OCI-LY7 (cell line): ENCODE measurements at regions not wholly inside any gene's neighbourhood (a gene's known extent, or its start where the extent isn't known, plus 50 kb on each side); places are given as distances from the start of the nearest gene placed in this dataset.

Experiments used
- BruUV-seq: library from RNA; stranded (reverse); fragments of 400-500 nt; replicated peaks from 2 replicates; lab custom pipeline; 2021; lab: Mats Ljungman, UMichigan
- CTCF ChIA-PET: fragments of 300-600 bp; sonication (Branson Sonifier 250); formaldehyde crosslinking; loops from one replicate; lab custom pipeline; 2022; ENCODE audit warnings: antibody characterized with exemption; ENCODE audit not compliant: unreplicated experiment; lab: Charles Lee
- POLR2A ChIA-PET: fragments of 300-600 bp; sonication (Branson Sonifier 250); formaldehyde crosslinking; loops from one replicate; lab custom pipeline; 2022; ENCODE audit warnings: antibody characterized with exemption; lab: Charles Lee
- DNase-seq: peaks from one replicate; pipeline ENCODE4 v3.0.0-alpha.2; 2015; ENCODE audit warnings: low spot score
- H2AFZ ChIP-seq: fragments of 200-600 bp; sonication (generic), shearing (Covaris generic); 2 replicates; pipeline ENCODE4 v1.6.1; 2014; ENCODE audit warnings: mild to moderate bottlenecking, antibody characterized with exemption, low read length, moderate library complexity
- H3K27ac ChIP-seq: fragments of 200-600 bp; sonication (generic); 2 replicates; pipeline ENCODE4 v1.5.1; 2014; ENCODE audit warnings: mixed run types, low read depth, mild to moderate bottlenecking, moderate library complexity, low read length, inconsistent platforms; ENCODE audit not compliant: poor library complexity, severe bottlenecking
- H3K36me3 ChIP-seq: fragments of 200-600 bp; sonication (generic); 2 replicates; pipeline ENCODE4 v1.6.1; 2014; ENCODE audit warnings: mild to moderate bottlenecking, antibody characterized with exemption, low read length, moderate library complexity, mixed read lengths; ENCODE audit not compliant: insufficient read depth
- H3K4me1 ChIP-seq: fragments of 200-600 bp; sonication (generic); 2 replicates; pipeline ENCODE4 v1.5.1; 2014; ENCODE audit warnings: mild to moderate bottlenecking, low read length; ENCODE audit not compliant: insufficient read depth, poor library complexity, severe bottlenecking
- H3K4me2 ChIP-seq: fragments of 200-600 bp; sonication (generic); 2 replicates; pipeline ENCODE4 v1.6.1; 2014; ENCODE audit warnings: mild to moderate bottlenecking, low read length
- H3K4me3 ChIP-seq: fragments of 200-600 bp; sonication (generic); 2 replicates; pipeline ENCODE4 v1.5.1; 2014; ENCODE audit warnings: mild to moderate bottlenecking, low read depth, low read length; ENCODE audit not compliant: poor library complexity, severe bottlenecking
- H3K79me2 ChIP-seq: fragments of 200-600 bp; sonication (generic); 2 replicates; pipeline ENCODE4 v1.6.1; 2016; ENCODE audit warnings: low read depth, mild to moderate bottlenecking, low read length, moderate library complexity, mixed read lengths; ENCODE audit not compliant: insufficient read depth
- H3K9me2 ChIP-seq: fragments of 200-600 bp; sonication (generic); 2 replicates; pipeline ENCODE4 v1.6.1; 2016; ENCODE audit warnings: mild to moderate bottlenecking, low read length, mixed read lengths; ENCODE audit not compliant: insufficient read depth
- H3K9me3 ChIP-seq: fragments of 200-600 bp; sonication (generic); 2 replicates; pipeline ENCODE4 v1.6.1; 2014; ENCODE audit warnings: mild to moderate bottlenecking, mixed run types, low read length, mixed read lengths
- H4K20me1 ChIP-seq: fragments of 200-600 bp; sonication (generic); 2 replicates; pipeline ENCODE4 v1.6.1; 2014; ENCODE audit warnings: mild to moderate bottlenecking, antibody characterized with exemption, low read length, moderate library complexity, mixed read lengths; ENCODE audit not compliant: insufficient read depth
- EZH2phosphoT487 ChIP-seq: fragments of 200-600 bp; sonication (generic); IDR thresholded peaks from 2 replicates; pipeline ENCODE4 v1.6.1; 2018; ENCODE audit warnings: low read depth, borderline replicate concordance, mild to moderate bottlenecking, mixed run types, antibody characterized with exemption, low read length, moderate library complexity, mixed read lengths
- intact Hi-C: fragments of 100-400 bp; cut with micrococcal nuclease; formaldehyde crosslinking; loops from one replicate; pipeline ENCODE4 v1.10.0; 2022; ENCODE audit not compliant: unreplicated experiment
- TF ChIP-seq, protein P1 (sequence below): fragments of 200-600 bp; sonication (generic); conservative IDR thresholded peaks from 2 replicates; pipeline ENCODE4 v1.5.1; 2014; ENCODE audit warnings: mild to moderate bottlenecking, antibody characterized with exemption, low read length, moderate library complexity, mixed read lengths

DNA sequence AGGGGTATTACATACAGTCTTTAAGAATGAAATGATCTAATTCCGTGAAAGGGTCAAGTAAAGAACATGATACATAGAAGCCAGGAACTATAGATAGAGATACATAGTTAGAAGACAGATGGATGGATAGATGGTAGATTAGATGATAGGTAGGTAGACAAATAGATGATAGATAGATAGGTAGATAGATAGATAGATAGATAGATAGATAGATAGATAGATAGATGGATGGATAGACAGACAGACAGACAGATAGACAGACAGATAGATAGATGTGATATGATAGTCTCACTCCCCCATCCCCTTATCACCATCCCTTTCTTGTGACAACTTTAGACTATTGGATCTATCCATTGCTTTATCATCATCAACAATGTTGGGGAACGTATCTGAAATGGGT, 448.2 kb downstream of the METTL4 start:
- POLR2A ChIA-PET: no interaction called here
- CTCF ChIA-PET: no interaction called here
- H3K79me2 ChIP-seq: no peaks in the 10 kb centered on the region
- no peak overlapping the region for H3K4me2 ChIP-seq
- H4K20me1 ChIP-seq: no peaks in the 10 kb centered on the region
- no peak for DNase-seq
- H2AFZ ChIP-seq: no peak overlapping the region
- no peak overlapping the region for H3K27ac ChIP-seq
- no peaks in the 10 kb centered on the region for H3K9me2 ChIP-seq
- H3K9me3 ChIP-seq: no peaks in the 10 kb centered on the region
- TF ChIP-seq, protein P1, sequence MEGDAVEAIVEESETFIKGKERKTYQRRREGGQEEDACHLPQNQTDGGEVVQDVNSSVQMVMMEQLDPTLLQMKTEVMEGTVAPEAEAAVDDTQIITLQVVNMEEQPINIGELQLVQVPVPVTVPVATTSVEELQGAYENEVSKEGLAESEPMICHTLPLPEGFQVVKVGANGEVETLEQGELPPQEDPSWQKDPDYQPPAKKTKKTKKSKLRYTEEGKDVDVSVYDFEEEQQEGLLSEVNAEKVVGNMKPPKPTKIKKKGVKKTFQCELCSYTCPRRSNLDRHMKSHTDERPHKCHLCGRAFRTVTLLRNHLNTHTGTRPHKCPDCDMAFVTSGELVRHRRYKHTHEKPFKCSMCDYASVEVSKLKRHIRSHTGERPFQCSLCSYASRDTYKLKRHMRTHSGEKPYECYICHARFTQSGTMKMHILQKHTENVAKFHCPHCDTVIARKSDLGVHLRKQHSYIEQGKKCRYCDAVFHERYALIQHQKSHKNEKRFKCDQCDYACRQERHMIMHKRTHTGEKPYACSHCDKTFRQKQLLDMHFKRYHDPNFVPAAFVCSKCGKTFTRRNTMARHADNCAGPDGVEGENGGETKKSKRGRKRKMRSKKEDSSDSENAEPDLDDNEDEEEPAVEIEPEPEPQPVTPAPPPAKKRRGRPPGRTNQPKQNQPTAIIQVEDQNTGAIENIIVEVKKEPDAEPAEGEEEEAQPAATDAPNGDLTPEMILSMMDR: no peak
- no peak for TF ChIP-seq EZH2phosphoT487
- H3K4me1 ChIP-seq: no peaks in the 10 kb centered on the region
- no TSS peak for BruUV-seq
- no peak overlapping the region for H3K4me3 ChIP-seq
- no peaks in the 10 kb centered on the region for H3K36me3 ChIP-seq
- intact Hi-C loops: no loop called here

DNA sequence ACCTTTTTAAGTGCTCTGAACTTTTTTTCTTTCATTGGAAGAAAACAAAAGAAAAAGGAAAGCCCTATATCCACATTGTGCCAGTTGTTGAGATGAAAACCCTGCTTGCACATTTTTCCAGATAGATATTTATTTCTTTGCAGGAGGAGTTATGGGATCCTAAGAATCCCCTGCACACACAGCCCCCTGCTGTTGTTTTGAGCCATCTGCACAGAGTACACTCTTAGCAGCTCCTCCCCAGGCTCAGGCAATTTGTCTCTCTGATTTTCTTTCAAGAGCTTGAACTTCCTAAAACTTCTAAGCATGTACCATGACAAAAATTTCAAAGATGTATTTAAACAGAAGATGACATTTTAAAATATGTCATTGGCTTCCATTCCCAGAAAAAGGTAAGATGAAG, 436.9 kb downstream of the METTL4 start:
- Histone ChIP-seq H3K36me3 (no peaks in the 10 kb centered on the region), H3K4me2 (no peak overlapping the region), H3K79me2 (no peaks in the 10 kb centered on the region), H3K9me2 (no peaks in the 10 kb centered on the region), H4K20me1 (no peaks in the 10 kb centered on the region), H3K9me3 (no peaks in the 10 kb centered on the region), H3K27ac (no peak overlapping the region), H2AFZ (no peak overlapping the region), H3K4me3 (no peak overlapping the region), H3K4me1 (no peaks in the 10 kb centered on the region)
- ChIA-PET CTCF (no interaction called here), POLR2A (interaction anchor here (0.5 kb wide), 1 partner anchor 34 kb away, joined by 3 read pairs; no protein-coding TSS in a partner anchor)
- intact Hi-C loops: no loop called here
- no peak for DNase-seq
- BruUV-seq: no TSS peak
- TF ChIP-seq EZH2phosphoT487: no peak
- TF ChIP-seq, protein P1: 0 out of 2 replicates have a peak, but pooled peaks have one; percentile 11

DNA sequence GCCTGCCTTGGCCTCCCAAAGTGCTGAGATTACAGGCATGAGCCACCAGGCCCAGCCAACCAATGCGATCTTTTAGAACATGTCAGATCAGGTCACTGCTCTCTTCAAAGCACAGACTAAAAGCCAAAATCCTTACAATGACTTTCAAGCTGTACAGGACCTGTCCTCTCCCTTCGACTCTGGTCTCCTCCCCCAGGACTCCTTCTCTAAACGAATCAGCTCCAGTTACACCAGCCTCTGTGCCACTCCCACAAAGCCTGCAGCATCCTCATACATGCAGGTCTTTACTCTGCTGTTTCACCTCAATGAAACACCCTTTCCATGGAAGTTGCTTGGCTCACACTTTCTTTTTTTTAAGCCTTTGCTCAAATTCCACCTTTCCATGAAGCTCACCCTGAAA, 436.0 kb downstream of the METTL4 start:
- intact Hi-C loops: no loop called here
- BruUV-seq: no TSS peak
- H3K4me3 ChIP-seq: no peak overlapping the region
- TF ChIP-seq, protein P1: no peak
- no peak for TF ChIP-seq EZH2phosphoT487
- no peak overlapping the region for H3K4me2 ChIP-seq
- DNase-seq: no peak
- H3K9me3 ChIP-seq: no peaks in the 10 kb centered on the region
- no peak overlapping the region for H2AFZ ChIP-seq
- no peaks in the 10 kb centered on the region for H3K79me2 ChIP-seq
- ChIA-PET POLR2A (no interaction called here), CTCF (no interaction called here)
- H3K9me2 ChIP-seq: no peaks in the 10 kb centered on the region
- no peaks in the 10 kb centered on the region for H4K20me1 ChIP-seq
- H3K4me1 ChIP-seq: no peaks in the 10 kb centered on the region
- no peaks in the 10 kb centered on the region for H3K36me3 ChIP-seq
- no peak overlapping the region for H3K27ac ChIP-seq
